ENCODE measurements at regions not wholly inside any gene's neighbourhood (a gene's known extent, or its start where the extent isn't known, plus 50 kb on each side); places are given as distances from the start of the nearest gene placed in this dataset.

DNA sequence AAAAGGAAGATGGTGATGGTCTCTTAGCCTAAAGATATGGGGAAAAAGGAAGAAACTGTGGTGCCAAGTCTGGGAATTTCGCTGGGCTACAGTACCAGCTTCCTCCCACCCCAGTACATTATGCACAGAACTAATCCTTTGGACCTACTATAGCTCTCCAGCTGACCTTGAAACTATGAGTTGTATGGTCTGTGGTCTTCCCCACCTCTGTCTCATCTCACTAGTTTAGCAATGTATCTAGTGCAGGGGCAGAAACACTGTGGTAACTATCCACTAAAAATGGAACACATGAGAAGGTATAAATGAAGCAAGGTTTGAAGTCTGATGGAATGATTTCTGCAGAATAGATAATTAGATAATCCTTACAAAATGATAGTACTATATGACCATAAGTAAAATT lies 190.4 kb upstream of the CCDC150 start:
- TF ChIP-seq, protein P1, sequence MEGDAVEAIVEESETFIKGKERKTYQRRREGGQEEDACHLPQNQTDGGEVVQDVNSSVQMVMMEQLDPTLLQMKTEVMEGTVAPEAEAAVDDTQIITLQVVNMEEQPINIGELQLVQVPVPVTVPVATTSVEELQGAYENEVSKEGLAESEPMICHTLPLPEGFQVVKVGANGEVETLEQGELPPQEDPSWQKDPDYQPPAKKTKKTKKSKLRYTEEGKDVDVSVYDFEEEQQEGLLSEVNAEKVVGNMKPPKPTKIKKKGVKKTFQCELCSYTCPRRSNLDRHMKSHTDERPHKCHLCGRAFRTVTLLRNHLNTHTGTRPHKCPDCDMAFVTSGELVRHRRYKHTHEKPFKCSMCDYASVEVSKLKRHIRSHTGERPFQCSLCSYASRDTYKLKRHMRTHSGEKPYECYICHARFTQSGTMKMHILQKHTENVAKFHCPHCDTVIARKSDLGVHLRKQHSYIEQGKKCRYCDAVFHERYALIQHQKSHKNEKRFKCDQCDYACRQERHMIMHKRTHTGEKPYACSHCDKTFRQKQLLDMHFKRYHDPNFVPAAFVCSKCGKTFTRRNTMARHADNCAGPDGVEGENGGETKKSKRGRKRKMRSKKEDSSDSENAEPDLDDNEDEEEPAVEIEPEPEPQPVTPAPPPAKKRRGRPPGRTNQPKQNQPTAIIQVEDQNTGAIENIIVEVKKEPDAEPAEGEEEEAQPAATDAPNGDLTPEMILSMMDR (IDR thresholded peaks at IDR 0.05): no peak
- no peak for TF ChIP-seq POLR2AphosphoS5 (IDR thresholded peaks at IDR 0.05)
- no peak for TF ChIP-seq POLR2A (IDR thresholded peaks at IDR 0.05)

Data from transverse colon (tissue), 4 donors.